ENCODE measurements at regions not wholly inside any gene's neighbourhood (a gene's known extent, or its start where the extent isn't known, plus 50 kb on each side); places are given as distances from the start of the nearest gene placed in this dataset.

- ChIA-PET POLR2A (no interaction called here), CTCF (no interaction called here)
- DNase-seq = no peak
- Mint-ChIP-seq H3K36me3 (ENCODE audit: low read depth) (no peaks in the 10 kb centered on the region), H3K27ac (no peak overlapping the region), H3K9me3 (no peaks in the 10 kb centered on the region), H3K27me3 (no peaks in the 10 kb centered on the region), H3K4me1 (no peaks in the 10 kb centered on the region), H3K4me3 (no peak overlapping the region)
Observed at GRCh38 chr5:111993242-111993641, 236.2 kb upstream of the NREP start.

DNA sequence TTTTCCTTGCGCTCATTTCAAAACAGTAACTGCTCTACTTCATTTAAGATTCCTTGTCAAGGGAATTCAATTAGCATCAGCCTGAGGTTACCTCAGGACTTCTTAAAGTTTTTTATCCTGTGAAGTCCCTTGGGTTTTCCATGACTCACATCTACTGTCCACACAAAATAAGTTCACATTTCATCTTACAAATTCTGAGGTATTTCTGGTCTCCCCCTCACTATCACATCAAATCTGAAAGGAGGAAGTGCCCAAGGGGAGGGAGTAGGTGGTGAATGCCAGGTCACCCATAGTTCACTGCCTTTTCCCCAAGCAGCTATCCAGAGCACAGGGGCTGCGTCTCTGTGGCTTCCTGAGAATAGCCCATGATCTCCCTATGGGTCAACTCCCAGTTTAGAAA lies 227.1 kb upstream of the NREP start:
- H3K4me3 Mint-ChIP-seq = no peak overlapping the region
- H3K27ac Mint-ChIP-seq = no peak overlapping the region
- ChIA-PET POLR2A (no interaction called here), CTCF (no interaction called here)
- H3K36me3 Mint-ChIP-seq (ENCODE audit: low read depth) = no peaks in the 10 kb centered on the region
- no peaks in the 10 kb centered on the region for H3K27me3 Mint-ChIP-seq
- H3K9me3 Mint-ChIP-seq = no peaks in the 10 kb centered on the region
- no peak for DNase-seq
- no peaks in the 10 kb centered on the region for H3K4me1 Mint-ChIP-seq

- ChIA-PET POLR2A (no interaction called here), CTCF (no interaction called here)
- Mint-ChIP-seq H3K4me1 (no peaks in the 10 kb centered on the region), H3K36me3 (ENCODE audit: low read depth) (no peaks in the 10 kb centered on the region), H3K4me3 (no peak overlapping the region), H3K9me3 (no peaks in the 10 kb centered on the region), H3K27me3 (no peaks in the 10 kb centered on the region), H3K27ac (no peak overlapping the region)
- DNase-seq = no peak
Observed at GRCh38 chr5:111983459-111983858, 226.5 kb upstream of the NREP start.

DNA sequence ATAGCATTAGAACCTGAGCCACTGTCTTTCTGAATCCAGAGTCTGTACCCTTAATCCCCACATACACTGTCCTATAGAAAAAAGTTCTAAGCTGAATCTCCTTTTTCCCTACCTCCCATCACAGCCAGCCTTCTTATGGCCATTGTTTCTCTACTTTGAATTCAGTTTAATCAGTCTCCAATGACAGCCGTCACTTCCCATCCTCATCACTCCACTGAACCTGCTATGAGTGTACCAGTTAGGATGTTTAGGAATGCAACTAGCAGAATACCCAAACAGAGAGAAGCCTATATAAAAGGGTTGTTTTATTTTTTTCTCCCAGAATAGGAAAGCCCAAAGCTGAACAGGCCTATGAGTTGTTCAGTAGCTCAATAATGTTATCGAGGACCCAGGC lies 220.4 kb upstream of the NREP start:
- Mint-ChIP-seq H3K9me3 (no peaks in the 10 kb centered on the region), H3K4me1 (no peaks in the 10 kb centered on the region), H3K27me3 (peaks cover 3% of the 10 kb centered on the region), H3K36me3 (ENCODE audit: low read depth) (no peaks in the 10 kb centered on the region), H3K27ac (no peak overlapping the region), H3K4me3 (no peak overlapping the region)
- DNase-seq = no peak
- ChIA-PET POLR2A (no interaction called here), CTCF (no interaction called here)

DNA sequence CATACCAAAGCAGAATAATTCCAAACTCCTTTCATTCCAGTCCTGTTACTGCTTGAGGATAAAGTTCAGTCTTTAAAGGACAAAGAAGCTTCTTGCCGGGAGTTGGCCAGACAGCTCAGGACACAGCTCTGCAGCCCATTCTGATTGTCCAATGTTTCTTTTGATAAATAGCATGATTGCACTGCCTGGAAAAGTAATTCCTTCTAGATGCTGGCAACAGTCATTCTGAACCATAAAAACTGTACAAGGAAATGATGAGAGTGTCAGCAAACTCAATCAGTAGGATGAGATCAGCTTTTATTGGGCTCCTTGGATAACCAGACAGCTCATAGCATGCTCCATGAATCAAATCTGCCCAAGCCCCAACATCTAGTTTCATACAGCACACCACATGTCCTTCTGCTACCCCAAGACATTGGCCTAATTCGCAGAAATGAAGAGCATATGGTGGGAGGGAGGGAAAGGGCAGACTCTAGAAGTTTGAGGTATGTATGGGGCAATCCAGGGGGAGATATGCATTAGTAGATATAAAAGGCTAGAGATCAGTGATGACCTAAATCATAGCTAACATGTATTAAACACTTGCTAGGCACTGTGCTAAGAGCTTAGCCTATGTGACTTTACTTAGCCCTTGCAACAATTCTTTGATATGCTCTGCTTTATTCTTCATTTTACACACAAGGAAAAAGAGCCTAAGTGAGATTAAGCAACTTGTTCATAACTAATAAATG lies 219.9 kb upstream of the NREP start:
- no peak overlapping the region for H3K27ac Mint-ChIP-seq
- CTCF ChIA-PET = no interaction called here
- POLR2A ChIA-PET = no interaction called here
- no peak overlapping the region for H3K4me3 Mint-ChIP-seq
- peaks cover 3% of the 10 kb centered on the region for H3K27me3 Mint-ChIP-seq
- no peaks in the 10 kb centered on the region for H3K36me3 Mint-ChIP-seq (ENCODE audit: low read depth)
- no peaks in the 10 kb centered on the region for H3K9me3 Mint-ChIP-seq
- no peaks in the 10 kb centered on the region for H3K4me1 Mint-ChIP-seq
- DNase-seq = no peak

DNA sequence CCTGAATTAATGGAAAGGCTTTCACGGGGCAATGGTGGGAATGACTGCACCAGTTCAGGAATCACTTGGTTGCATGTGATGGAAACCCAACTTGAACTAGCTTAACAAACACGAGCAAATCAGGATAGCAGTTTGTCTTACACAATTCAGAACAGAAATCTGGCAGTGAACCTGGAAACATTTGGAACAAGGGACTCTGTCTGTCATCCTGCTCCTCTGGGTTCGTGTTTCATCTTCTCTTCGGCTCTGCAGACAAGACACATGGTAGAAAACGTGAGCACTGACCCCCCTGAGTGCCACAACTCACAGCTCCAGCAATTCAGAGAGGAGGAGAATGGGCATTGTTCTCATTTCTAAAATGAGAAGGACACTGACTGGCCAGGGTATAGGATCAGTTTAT lies 218.1 kb upstream of the NREP start:
- CTCF ChIA-PET = no interaction called here
- POLR2A ChIA-PET = no interaction called here
- Mint-ChIP-seq H3K36me3 (ENCODE audit: low read depth) (no peaks in the 10 kb centered on the region), H3K9me3 (no peaks in the 10 kb centered on the region), H3K4me3 (no peak overlapping the region), H3K27me3 (peaks cover 3% of the 10 kb centered on the region), H3K4me1 (no peaks in the 10 kb centered on the region), H3K27ac (no peak overlapping the region)
- DNase-seq = no peak

DNA sequence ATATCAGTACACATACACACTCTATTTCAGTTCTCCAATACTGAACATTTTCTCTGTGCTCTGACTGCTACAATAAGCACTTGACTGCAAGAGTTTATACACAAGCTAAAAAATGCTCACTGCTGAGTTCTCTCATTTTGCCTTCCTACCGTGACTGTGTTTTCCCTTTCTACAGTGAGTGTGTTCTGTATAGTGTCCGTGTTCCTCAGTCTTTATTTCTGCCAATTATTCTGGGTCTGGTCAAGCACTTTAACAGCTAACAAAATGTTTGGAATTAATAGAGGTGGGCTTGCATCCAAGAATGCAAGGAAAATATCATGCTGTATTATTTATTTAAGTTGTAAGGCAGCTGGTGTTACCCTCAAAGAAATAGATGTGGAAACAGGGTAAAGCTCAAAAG lies 217.0 kb upstream of the NREP start:
- H3K9me3 Mint-ChIP-seq = no peaks in the 10 kb centered on the region
- H3K36me3 Mint-ChIP-seq (ENCODE audit: low read depth) = no peaks in the 10 kb centered on the region
- H3K27ac Mint-ChIP-seq = no peak overlapping the region
- peaks cover 4% of the 10 kb centered on the region for H3K27me3 Mint-ChIP-seq
- DNase-seq = no peak
- POLR2A ChIA-PET = no interaction called here
- no peaks in the 10 kb centered on the region for H3K4me1 Mint-ChIP-seq
- CTCF ChIA-PET = no interaction called here
- H3K4me3 Mint-ChIP-seq = no peak overlapping the region

DNA sequence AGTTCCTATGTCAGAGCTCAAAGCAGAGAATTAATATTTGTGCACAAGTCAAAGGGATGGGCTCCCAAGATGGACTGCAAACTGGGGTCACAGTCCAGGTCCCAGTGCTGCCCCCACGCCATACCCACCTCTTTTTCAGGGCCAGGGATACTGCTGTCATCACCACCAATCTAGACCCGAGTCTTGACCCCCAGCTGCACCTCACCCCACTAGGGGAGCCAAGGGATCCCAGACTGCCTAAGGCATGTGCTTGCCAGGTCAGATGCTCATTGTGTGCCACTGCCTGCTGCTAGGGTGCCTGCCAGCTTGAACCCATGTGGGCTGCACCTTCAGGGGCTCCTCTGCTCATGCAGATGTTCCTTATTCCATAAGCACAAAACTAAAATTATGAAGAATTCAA lies 215.6 kb upstream of the NREP start:
- Mint-ChIP-seq H3K4me3 (no peak overlapping the region), H3K36me3 (ENCODE audit: low read depth) (no peaks in the 10 kb centered on the region), H3K9me3 (no peaks in the 10 kb centered on the region), H3K27me3 (peaks cover 4% of the 10 kb centered on the region), H3K4me1 (no peaks in the 10 kb centered on the region), H3K27ac (no peak overlapping the region)
- POLR2A ChIA-PET = no interaction called here
- no peak for DNase-seq
- CTCF ChIA-PET = no interaction called here

DNA sequence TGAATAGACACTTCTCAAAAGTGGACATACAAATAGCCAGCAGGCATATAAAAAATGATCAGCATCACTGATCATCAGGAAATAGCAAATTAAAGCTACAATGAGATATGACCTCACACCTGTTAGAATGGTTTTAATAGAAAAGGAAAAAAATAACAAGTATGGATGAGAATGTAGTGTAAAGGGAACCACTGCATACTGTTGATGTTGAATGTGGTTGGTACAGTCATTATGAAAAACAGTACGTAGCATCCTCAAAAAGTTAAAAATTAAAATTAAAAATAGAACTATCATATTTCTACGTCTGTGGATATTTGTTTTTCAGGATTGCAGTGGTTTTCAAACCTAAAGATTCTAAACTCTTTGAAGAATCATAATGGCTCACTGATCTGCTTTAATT lies 215.1 kb upstream of the NREP start:
- ChIA-PET CTCF (no interaction called here), POLR2A (no interaction called here)
- Mint-ChIP-seq H3K4me3 (no peak overlapping the region), H3K36me3 (ENCODE audit: low read depth) (no peaks in the 10 kb centered on the region), H3K9me3 (no peaks in the 10 kb centered on the region), H3K27ac (no peak overlapping the region), H3K4me1 (no peaks in the 10 kb centered on the region), H3K27me3 (peaks cover 4% of the 10 kb centered on the region)
- DNase-seq = no peak

- no peak for DNase-seq
- H3K4me1 Mint-ChIP-seq = no peaks in the 10 kb centered on the region
- H3K27ac Mint-ChIP-seq = no peak overlapping the region
- H3K27me3 Mint-ChIP-seq = peaks cover 1% of the 10 kb centered on the region
- ChIA-PET POLR2A (no interaction called here), CTCF (no interaction called here)
- H3K36me3 Mint-ChIP-seq (ENCODE audit: low read depth) = no peaks in the 10 kb centered on the region
- no peak overlapping the region for H3K4me3 Mint-ChIP-seq
- no peaks in the 10 kb centered on the region for H3K9me3 Mint-ChIP-seq
Observed at GRCh38 chr5:111968459-111968858, 211.5 kb upstream of the NREP start.

DNA sequence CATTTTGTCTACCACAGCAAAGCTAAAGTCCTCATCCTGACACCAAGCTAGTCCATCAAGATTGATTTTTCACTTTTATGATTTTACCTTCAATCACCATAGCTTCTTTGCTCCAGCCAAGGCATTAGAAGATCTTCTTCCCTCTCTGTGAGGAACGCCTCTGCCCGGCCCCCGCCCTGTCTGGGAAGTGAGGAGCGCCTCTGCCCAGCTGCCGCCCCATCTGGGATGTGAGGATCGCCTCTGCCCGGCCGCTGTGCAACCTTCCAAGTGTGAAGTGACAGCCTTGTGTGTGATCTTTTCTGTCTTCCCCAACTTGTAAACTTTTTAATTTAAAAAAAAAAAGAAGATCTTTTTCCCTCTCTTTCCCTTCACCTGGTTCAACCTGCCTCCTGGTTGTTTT lies 210.5 kb upstream of the NREP start:
- POLR2A ChIA-PET = no interaction called here
- no peaks in the 10 kb centered on the region for H3K4me1 Mint-ChIP-seq
- H3K27ac Mint-ChIP-seq = no peak overlapping the region
- DNase-seq = no peak
- CTCF ChIA-PET = no interaction called here
- H3K36me3 Mint-ChIP-seq (ENCODE audit: low read depth) = no peaks in the 10 kb centered on the region
- no peaks in the 10 kb centered on the region for H3K9me3 Mint-ChIP-seq
- H3K4me3 Mint-ChIP-seq = no peak overlapping the region
- peaks cover 1% of the 10 kb centered on the region for H3K27me3 Mint-ChIP-seq

- no peaks in the 10 kb centered on the region for H3K4me1 Mint-ChIP-seq
- DNase-seq = no peak
- ChIA-PET CTCF (no interaction called here), POLR2A (no interaction called here)
- H3K27me3 Mint-ChIP-seq = peaks cover 1% of the 10 kb centered on the region
- H3K4me3 Mint-ChIP-seq = no peak overlapping the region
- no peaks in the 10 kb centered on the region for H3K9me3 Mint-ChIP-seq
- H3K36me3 Mint-ChIP-seq (ENCODE audit: low read depth) = no peaks in the 10 kb centered on the region
- no peak overlapping the region for H3K27ac Mint-ChIP-seq
Observed at GRCh38 chr5:111966290-111966689, 209.3 kb upstream of the NREP start.

GRCh38 chr5:111963555-111963954 lies 206.6 kb upstream of the NREP start:
- H3K27me3 Mint-ChIP-seq = no peaks in the 10 kb centered on the region
- H3K36me3 Mint-ChIP-seq (ENCODE audit: low read depth) = no peaks in the 10 kb centered on the region
- no peaks in the 10 kb centered on the region for H3K4me1 Mint-ChIP-seq
- DNase-seq = no peak
- ChIA-PET POLR2A (no interaction called here), CTCF (no interaction called here)
- no peaks in the 10 kb centered on the region for H3K9me3 Mint-ChIP-seq
- H3K4me3 Mint-ChIP-seq = no peak overlapping the region
- H3K27ac Mint-ChIP-seq = no peak overlapping the region

GRCh38 chr5:111962906-111963305 lies 205.9 kb upstream of the NREP start:
- H3K36me3 Mint-ChIP-seq (ENCODE audit: low read depth) = no peaks in the 10 kb centered on the region
- no peak for DNase-seq
- no peaks in the 10 kb centered on the region for H3K9me3 Mint-ChIP-seq
- H3K27ac Mint-ChIP-seq = no peak overlapping the region
- H3K4me1 Mint-ChIP-seq = no peaks in the 10 kb centered on the region
- CTCF ChIA-PET = no interaction called here
- no peaks in the 10 kb centered on the region for H3K27me3 Mint-ChIP-seq
- POLR2A ChIA-PET = no interaction called here
- H3K4me3 Mint-ChIP-seq = no peak overlapping the region

- H3K4me3 Mint-ChIP-seq = no peak overlapping the region
- POLR2A ChIA-PET = no interaction called here
- H3K36me3 Mint-ChIP-seq (ENCODE audit: low read depth) = no peaks in the 10 kb centered on the region
- CTCF ChIA-PET = interaction anchor here (0.6 kb wide), 1 partner anchor 300 kb away, joined by 3 read pairs; no protein-coding TSS in a partner anchor
- H3K4me1 Mint-ChIP-seq = no peaks in the 10 kb centered on the region
- H3K9me3 Mint-ChIP-seq = no peaks in the 10 kb centered on the region
- no peak for DNase-seq
- H3K27ac Mint-ChIP-seq = no peak overlapping the region
- H3K27me3 Mint-ChIP-seq = no peaks in the 10 kb centered on the region
Observed at GRCh38 chr5:111961862-111962261, 204.9 kb upstream of the NREP start.

Data from activated CD4-positive, alpha-beta memory T cell treated with anti-CD3 and anti-CD28 coated beads, Interleukin-2, amount 10 ng/mL, durations not matched to agents 7 days and 5 days (primary cell).